ENCODE measurements at regions not wholly inside any gene's neighbourhood (a gene's known extent, or its start where the extent isn't known, plus 50 kb on each side); places are given as distances from the start of the nearest gene placed in this dataset.

DNA sequence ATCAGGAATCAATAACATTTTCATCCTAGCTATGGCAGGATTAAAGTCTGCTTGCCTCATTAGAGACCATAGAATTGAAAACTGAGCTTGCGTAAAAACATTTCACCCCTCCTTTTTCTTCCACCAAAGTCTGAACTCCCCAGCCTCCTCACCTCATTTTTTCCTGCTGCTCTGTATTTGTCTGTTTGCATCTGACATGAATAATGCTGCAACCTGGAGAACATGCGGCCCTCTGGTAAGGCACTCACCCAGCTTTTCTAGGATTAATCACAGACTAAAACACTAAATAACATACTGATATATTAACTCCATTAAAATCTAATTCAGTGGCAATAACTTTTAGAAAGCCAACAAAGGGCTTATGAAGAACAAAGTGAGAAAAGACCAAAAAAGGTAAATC is 677.7 kb upstream of the NRSN1 start:
- TF ChIP-seq, protein P1, sequence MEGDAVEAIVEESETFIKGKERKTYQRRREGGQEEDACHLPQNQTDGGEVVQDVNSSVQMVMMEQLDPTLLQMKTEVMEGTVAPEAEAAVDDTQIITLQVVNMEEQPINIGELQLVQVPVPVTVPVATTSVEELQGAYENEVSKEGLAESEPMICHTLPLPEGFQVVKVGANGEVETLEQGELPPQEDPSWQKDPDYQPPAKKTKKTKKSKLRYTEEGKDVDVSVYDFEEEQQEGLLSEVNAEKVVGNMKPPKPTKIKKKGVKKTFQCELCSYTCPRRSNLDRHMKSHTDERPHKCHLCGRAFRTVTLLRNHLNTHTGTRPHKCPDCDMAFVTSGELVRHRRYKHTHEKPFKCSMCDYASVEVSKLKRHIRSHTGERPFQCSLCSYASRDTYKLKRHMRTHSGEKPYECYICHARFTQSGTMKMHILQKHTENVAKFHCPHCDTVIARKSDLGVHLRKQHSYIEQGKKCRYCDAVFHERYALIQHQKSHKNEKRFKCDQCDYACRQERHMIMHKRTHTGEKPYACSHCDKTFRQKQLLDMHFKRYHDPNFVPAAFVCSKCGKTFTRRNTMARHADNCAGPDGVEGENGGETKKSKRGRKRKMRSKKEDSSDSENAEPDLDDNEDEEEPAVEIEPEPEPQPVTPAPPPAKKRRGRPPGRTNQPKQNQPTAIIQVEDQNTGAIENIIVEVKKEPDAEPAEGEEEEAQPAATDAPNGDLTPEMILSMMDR (conservative IDR thresholded peaks at IDR 0.05): no peak
- no peak for TF ChIP-seq EZH2 (IDR thresholded peaks at IDR 0.05; ENCODE audit: low read depth)
